Caco-2 (cell line): ENCODE measurements at regions not wholly inside any gene's neighbourhood (a gene's known extent, or its start where the extent isn't known, plus 50 kb on each side); places are given as distances from the start of the nearest gene placed in this dataset.
"Not testable (repeated sequence)": the region's sequence is repeated elsewhere in the genome, so short reads cannot be mapped to it uniquely, and the experiment has no call there.

Experiments used
- BruUV-seq: library from RNA; stranded (reverse); fragments of 400-500 nt; replicated peaks from 2 replicates; lab custom pipeline; 2021; lab: Mats Ljungman, UMichigan
- CTCF ChIA-PET: fragments of 300-600 bp; sonication (Branson Sonifier 250); formaldehyde crosslinking; loops from one replicate; lab custom pipeline; 2022; ENCODE audit warnings: antibody characterized with exemption; lab: Charles Lee
- POLR2A ChIA-PET: fragments of 300-600 bp; sonication (Branson Sonifier 250); formaldehyde crosslinking; loops from one replicate; lab custom pipeline; 2022; ENCODE audit warnings: antibody characterized with exemption; lab: Charles Lee
- DNase-seq, 2 experiments: peaks; one replicate each; pipeline versions ENCODE4 v3.0.0 to v3.0.0-alpha.2; 2020 to 2022
- H3K27me3 ChIP-seq: replicated peaks from 2 replicates; pipeline ENCODE4 v1.6.0; 2011; ENCODE audit warnings: low read length; ENCODE audit not compliant: control insufficient read depth, insufficient read depth
- H3K36me3 ChIP-seq: 2 replicates; pipeline ENCODE4 v1.5.1; 2011; ENCODE audit warnings: low read length; ENCODE audit not compliant: control insufficient read depth, insufficient read depth
- H3K4me1 ChIP-seq: fragments of 250-450 bp; sonication (Bioruptor Pico); 2 replicates; pipeline ENCODE4 v1.5.1; 2020; ENCODE audit warnings: mild to moderate bottlenecking
- H3K4me3 ChIP-seq: 2 replicates; pipeline ENCODE4 v1.5.1; 2011; ENCODE audit warnings: low read depth, mild to moderate bottlenecking, control low read depth, low read length
- H3K9me3 ChIP-seq: fragments of 250-450 bp; sonication (Bioruptor Pico); 2 replicates; pipeline ENCODE4 v1.5.1; 2020; ENCODE audit warnings: mild to moderate bottlenecking, moderate library complexity
- H3K27ac Mint-ChIP-seq: one replicate; pipeline ENCODE4 v1.8.0; 2022; ENCODE audit warnings: mixed read lengths; ENCODE audit not compliant: unreplicated experiment
- H3K27me3 Mint-ChIP-seq: one replicate; pipeline ENCODE4 v1.8.0; 2022; ENCODE audit warnings: mixed read lengths; ENCODE audit not compliant: insufficient read depth, unreplicated experiment
- H3K36me3 Mint-ChIP-seq: one replicate; pipeline ENCODE4 v1.8.0; 2022; ENCODE audit warnings: mild to moderate bottlenecking, mixed read lengths; ENCODE audit not compliant: insufficient read depth, unreplicated experiment
- H3K4me1 Mint-ChIP-seq: one replicate; pipeline ENCODE4 v1.8.0; 2022; ENCODE audit warnings: low read depth, mixed read lengths; ENCODE audit not compliant: unreplicated experiment
- H3K4me3 Mint-ChIP-seq: one replicate; pipeline ENCODE4 v1.8.0; 2022; ENCODE audit warnings: mild to moderate bottlenecking, moderate library complexity, mixed read lengths; ENCODE audit not compliant: unreplicated experiment
- H3K9me3 Mint-ChIP-seq: one replicate; pipeline ENCODE4 v1.8.0; 2022; ENCODE audit warnings: mixed read lengths; ENCODE audit not compliant: unreplicated experiment
- intact Hi-C: fragments of 100-400 bp; cut with micrococcal nuclease; formaldehyde crosslinking; loops from one replicate; pipeline ENCODE4 v1.10.0; 2022; ENCODE audit not compliant: unreplicated experiment
- TF ChIP-seq, protein P1 (sequence below), 2 experiments: fragments of 200-600 bp in 1 of 2; IDR thresholded peaks; 1 replicate in 1 of 2; 2 replicates in 1 of 2; pipeline versions ENCODE4 v1.5.1 to v1.8.0; 2011 to 2022; ENCODE audit warnings: antibody characterized with exemption in 1 of 2, control low read depth in 1 of 2, inconsistent platforms in 1 of 2, low read depth in 1 of 2, low read length in 1 of 2, mild to moderate bottlenecking in 1 of 2, moderate library complexity in 1 of 2; ENCODE audit not compliant: insufficient read depth in 1 of 2, severe bottlenecking in 1 of 2, unreplicated experiment in 1 of 2

DNA sequence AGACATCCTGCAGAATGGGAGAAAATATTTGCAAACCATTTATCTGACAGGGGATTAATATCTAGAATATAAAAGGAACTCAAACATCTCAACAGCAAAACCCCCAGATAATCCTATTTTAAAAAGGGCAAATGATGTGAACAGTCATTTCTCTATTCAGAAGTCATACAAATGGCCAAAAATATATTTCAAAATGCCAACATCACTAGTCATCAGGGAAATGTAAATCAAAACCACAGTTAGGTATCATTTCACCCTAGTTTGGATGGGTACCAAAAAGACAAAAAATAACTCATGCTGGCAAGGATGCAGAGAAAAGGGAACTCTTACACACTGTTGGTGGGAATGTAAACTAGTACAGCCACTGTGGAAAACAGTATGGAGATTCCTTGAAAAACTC lies 70.0 kb downstream of the TBR1 start:
- no peaks in the 10 kb centered on the region for H3K36me3 ChIP-seq
- Mint-ChIP-seq H3K36me3 (no peaks in the 10 kb centered on the region), H3K27me3 (peaks cover 4% of the 10 kb centered on the region), H3K27ac (no peak overlapping the region), H3K4me1 (no peaks in the 10 kb centered on the region), H3K4me3 (no peak overlapping the region), H3K9me3 (peaks cover 22% of the 10 kb centered on the region)
- CTCF ChIA-PET: no interaction called here
- TF ChIP-seq, protein P1, sequence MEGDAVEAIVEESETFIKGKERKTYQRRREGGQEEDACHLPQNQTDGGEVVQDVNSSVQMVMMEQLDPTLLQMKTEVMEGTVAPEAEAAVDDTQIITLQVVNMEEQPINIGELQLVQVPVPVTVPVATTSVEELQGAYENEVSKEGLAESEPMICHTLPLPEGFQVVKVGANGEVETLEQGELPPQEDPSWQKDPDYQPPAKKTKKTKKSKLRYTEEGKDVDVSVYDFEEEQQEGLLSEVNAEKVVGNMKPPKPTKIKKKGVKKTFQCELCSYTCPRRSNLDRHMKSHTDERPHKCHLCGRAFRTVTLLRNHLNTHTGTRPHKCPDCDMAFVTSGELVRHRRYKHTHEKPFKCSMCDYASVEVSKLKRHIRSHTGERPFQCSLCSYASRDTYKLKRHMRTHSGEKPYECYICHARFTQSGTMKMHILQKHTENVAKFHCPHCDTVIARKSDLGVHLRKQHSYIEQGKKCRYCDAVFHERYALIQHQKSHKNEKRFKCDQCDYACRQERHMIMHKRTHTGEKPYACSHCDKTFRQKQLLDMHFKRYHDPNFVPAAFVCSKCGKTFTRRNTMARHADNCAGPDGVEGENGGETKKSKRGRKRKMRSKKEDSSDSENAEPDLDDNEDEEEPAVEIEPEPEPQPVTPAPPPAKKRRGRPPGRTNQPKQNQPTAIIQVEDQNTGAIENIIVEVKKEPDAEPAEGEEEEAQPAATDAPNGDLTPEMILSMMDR (IDR thresholded peaks at IDR 0.05; ENCODE audit: insufficient read depth in 1 of 2, low read depth in 1 of 2, low read length in 1 of 2, severe bottlenecking in 1 of 2, unreplicated experiment in 1 of 2): no peak
- DNase-seq: no peak
- H3K9me3 ChIP-seq: peaks cover 9% of the 10 kb centered on the region; the same call in 1 of the 2 replicates
- no peaks in the 10 kb centered on the region for H3K4me1 ChIP-seq
- POLR2A ChIA-PET: no interaction called here
- H3K27me3 ChIP-seq: no peaks in the 10 kb centered on the region
- intact Hi-C loops: no loop called here
- BruUV-seq: no TSS peak
- no peak overlapping the region for H3K4me3 ChIP-seq

DNA sequence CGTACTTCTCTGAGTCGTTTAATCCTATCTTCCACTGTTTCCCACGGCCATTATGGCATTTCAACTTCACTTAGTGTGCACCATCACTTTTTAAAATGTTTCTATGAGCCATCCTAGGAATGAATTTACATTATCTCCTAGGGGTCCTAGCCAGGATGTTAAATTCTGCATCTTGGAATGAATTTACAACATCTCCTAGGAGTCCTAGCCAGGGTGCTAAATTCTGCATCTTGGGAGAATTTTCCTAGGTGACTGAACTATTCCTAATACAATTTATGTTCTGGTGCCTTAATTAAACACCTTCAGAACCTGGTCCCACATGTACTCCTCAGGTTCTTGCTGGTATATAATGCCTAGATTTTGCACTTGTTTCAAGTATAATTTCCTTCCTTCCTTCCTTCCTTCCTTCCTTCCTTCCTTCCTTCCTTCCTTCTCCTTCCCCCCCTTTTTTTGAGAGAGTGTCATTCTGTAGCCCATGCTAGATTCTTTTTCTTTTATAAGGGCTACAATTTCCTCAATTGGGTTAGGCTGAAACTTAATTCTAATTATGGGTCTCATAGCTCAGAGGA lies 72.1 kb downstream of the TBR1 start:
- no peak for DNase-seq
- intact Hi-C loops: no loop called here
- H3K27ac Mint-ChIP-seq: no peak overlapping the region
- POLR2A ChIA-PET: no interaction called here
- peaks cover under 1% of the 10 kb centered on the region for H3K9me3 Mint-ChIP-seq
- CTCF ChIA-PET: no interaction called here
- no peaks in the 10 kb centered on the region for H3K36me3 Mint-ChIP-seq
- TF ChIP-seq, protein P1 (IDR thresholded peaks at IDR 0.05; ENCODE audit: insufficient read depth in 1 of 2, low read depth in 1 of 2, low read length in 1 of 2, severe bottlenecking in 1 of 2, unreplicated experiment in 1 of 2): no peak
- H3K4me3 Mint-ChIP-seq: no peak overlapping the region
- no peaks in the 10 kb centered on the region for H3K9me3 ChIP-seq
- peaks cover 6% of the 10 kb centered on the region for H3K27me3 Mint-ChIP-seq
- H3K4me1 Mint-ChIP-seq: no peaks in the 10 kb centered on the region
- H3K4me3 ChIP-seq: no peak overlapping the region
- no peaks in the 10 kb centered on the region for H3K27me3 ChIP-seq
- no peaks in the 10 kb centered on the region for H3K36me3 ChIP-seq
- H3K4me1 ChIP-seq: no peaks in the 10 kb centered on the region
- BruUV-seq: no TSS peak

DNA sequence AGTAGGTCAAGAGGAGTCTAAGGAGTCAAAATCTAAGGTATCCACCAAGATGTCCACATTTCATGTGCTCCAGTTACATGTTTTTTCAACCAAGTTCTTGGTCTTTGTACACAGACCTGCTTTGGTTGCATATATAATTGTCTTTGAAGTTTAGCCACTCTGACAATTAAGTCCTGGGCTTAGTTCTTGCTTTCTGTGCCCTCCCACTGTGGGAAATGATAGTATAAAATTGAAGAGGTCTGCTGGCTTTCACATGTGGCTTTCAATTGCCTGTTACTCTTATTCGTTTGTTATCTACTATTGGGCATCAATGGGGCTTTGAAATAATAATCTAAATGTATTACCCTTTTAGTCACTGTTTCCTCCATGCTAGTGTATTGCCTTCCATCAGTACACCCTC lies 72.8 kb downstream of the TBR1 start:
- Mint-ChIP-seq H3K27ac (no peak overlapping the region), H3K9me3 (no peaks in the 10 kb centered on the region), H3K4me3 (no peak overlapping the region), H3K4me1 (no peaks in the 10 kb centered on the region), H3K27me3 (peaks cover 6% of the 10 kb centered on the region), H3K36me3 (no peaks in the 10 kb centered on the region)
- ChIA-PET POLR2A (no interaction called here), CTCF (no interaction called here)
- TF ChIP-seq, protein P1 (IDR thresholded peaks at IDR 0.05; ENCODE audit: insufficient read depth in 1 of 2, low read depth in 1 of 2, low read length in 1 of 2, severe bottlenecking in 1 of 2, unreplicated experiment in 1 of 2): no peak
- Histone ChIP-seq H3K4me1 (no peaks in the 10 kb centered on the region), H3K9me3 (no peaks in the 10 kb centered on the region), H3K36me3 (no peaks in the 10 kb centered on the region), H3K4me3 (no peak overlapping the region), H3K27me3 (no peaks in the 10 kb centered on the region)
- BruUV-seq: no TSS peak
- DNase-seq: no peak
- intact Hi-C loops: no loop called here

DNA sequence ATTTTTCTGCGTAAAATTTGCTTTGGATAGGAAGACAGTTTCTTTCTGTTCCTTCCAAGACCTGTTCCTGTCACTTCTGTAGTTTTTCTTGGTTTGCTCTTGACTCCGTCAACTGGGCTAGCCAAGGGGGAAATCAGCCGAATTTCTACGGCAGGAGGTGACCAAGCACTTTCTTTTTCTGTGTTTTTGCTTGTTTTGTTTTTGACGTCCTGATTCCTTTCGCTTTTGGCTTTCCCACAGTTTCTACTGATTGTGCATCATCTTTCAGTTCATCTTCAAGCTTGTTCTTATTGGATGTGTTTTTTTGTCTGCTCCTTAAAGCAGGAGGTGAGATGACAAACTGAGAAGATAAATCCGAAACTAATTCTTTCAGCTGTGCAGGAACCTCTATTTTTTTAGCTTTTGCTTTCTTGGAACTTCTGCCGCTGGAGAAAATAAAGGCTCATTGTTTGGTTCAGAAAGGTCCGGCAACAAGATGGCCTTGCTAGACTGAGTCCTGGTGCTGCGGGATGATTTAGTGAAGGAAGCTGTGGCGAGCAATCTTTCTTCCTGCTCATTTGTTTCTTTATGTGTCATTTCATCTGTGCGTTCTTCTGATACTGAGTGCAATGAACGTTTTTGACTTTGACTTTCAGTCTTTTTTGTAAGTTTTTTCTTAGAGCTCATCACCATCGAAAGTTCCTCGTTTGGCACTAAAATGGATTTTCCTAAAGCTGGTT lies 85.0 kb downstream of the TBR1 start:
- H3K36me3 ChIP-seq, H3K4me1 Mint-ChIP-seq, H3K27me3 ChIP-seq, CTCF ChIA-PET, H3K4me1 ChIP-seq, H3K27ac Mint-ChIP-seq, DNase-seq, intact Hi-C loops, POLR2A ChIA-PET, H3K27me3 Mint-ChIP-seq, H3K9me3 Mint-ChIP-seq, H3K36me3 Mint-ChIP-seq, H3K9me3 ChIP-seq, H3K4me3 ChIP-seq, H3K4me3 Mint-ChIP-seq, BruUV-seq: not testable (repeated sequence)

DNA sequence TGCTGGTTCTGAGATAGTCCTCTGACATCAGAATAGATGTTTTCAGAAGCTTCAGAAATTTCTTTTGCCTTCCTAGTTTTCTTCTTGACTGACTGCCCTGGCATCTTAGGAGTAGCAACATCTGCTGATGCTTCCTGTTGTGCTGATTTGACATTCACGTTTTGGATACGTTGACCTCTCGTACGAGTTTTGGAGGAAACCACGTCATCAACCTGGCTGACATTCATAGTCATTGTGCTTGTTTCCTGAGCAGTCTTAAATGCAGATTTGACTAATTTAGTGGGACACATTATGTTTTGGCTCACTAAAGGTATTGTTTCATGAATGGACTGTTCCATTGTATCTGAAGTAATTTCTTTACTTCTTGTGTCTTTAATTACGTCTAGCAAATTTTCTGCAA lies 86.2 kb downstream of the TBR1 start:
- BruUV-seq, H3K4me1 ChIP-seq, H3K9me3 Mint-ChIP-seq, DNase-seq, CTCF ChIA-PET, H3K4me1 Mint-ChIP-seq, H3K4me3 ChIP-seq, POLR2A ChIA-PET, H3K27me3 ChIP-seq, H3K4me3 Mint-ChIP-seq, H3K9me3 ChIP-seq, H3K36me3 Mint-ChIP-seq, H3K27ac Mint-ChIP-seq, H3K36me3 ChIP-seq, intact Hi-C loops: not testable (repeated sequence)
- peaks cover 13% of the 10 kb centered on the region for H3K27me3 Mint-ChIP-seq
